Glutamatergic neuron (in vitro differentiated cells): ENCODE measurements at regions not wholly inside any gene's neighbourhood (a gene's known extent, or its start where the extent isn't known, plus 50 kb on each side); places are given as distances from the start of the nearest gene placed in this dataset.

ENCODE experiments used
- DNase-seq: peaks from one replicate; pipeline ENCODE4 v3.0.0; 2022
- H3K27ac Mint-ChIP-seq: one replicate; pipeline ENCODE4 v1.8.0; 2020; ENCODE audit warnings: mild to moderate bottlenecking, mixed read lengths, inconsistent platforms; ENCODE audit not compliant: unreplicated experiment
- H3K27me3 Mint-ChIP-seq: one replicate; pipeline ENCODE4 v1.8.0; 2020; ENCODE audit warnings: mild to moderate bottlenecking, moderate library complexity, mixed read lengths, inconsistent platforms; ENCODE audit not compliant: unreplicated experiment
- H3K36me3 Mint-ChIP-seq: one replicate; pipeline ENCODE4 v1.8.0; 2020; ENCODE audit warnings: mild to moderate bottlenecking, mixed read lengths, inconsistent platforms; ENCODE audit not compliant: unreplicated experiment
- H3K4me1 Mint-ChIP-seq: one replicate; pipeline ENCODE4 v1.8.0; 2020; ENCODE audit warnings: mild to moderate bottlenecking, low read depth, mixed read lengths, inconsistent platforms; ENCODE audit not compliant: unreplicated experiment
- H3K4me3 Mint-ChIP-seq: one replicate; pipeline ENCODE4 v1.8.0; 2020; ENCODE audit warnings: mild to moderate bottlenecking, mixed read lengths, inconsistent platforms; ENCODE audit not compliant: unreplicated experiment
- H3K9me3 Mint-ChIP-seq: one replicate; pipeline ENCODE4 v1.8.0; 2020; ENCODE audit warnings: mild to moderate bottlenecking, moderate library complexity, mixed read lengths, inconsistent platforms; ENCODE audit not compliant: unreplicated experiment
- CTCF ChIP-seq: fragments of 200-600 bp; sonication (generic); IDR thresholded peaks from one replicate; pipeline ENCODE4 v1.5.0; 2021; ENCODE audit not compliant: partially characterized antibody, unreplicated experiment

GRCh38 chr13:80754441-80754840 is 413.5 kb upstream of the SPRY2 start:
- Mint-ChIP-seq H3K4me3 (no peak overlapping the region), H3K4me1 (peaks cover 7% of the 10 kb centered on the region), H3K27me3 (no peaks in the 10 kb centered on the region), H3K9me3 (peaks cover 1% of the 10 kb centered on the region), H3K36me3 (no peaks in the 10 kb centered on the region), H3K27ac (no peak overlapping the region)
- no peak for DNase-seq
- no peak for TF ChIP-seq CTCF

GRCh38 chr13:80753866-80754265 is 412.9 kb upstream of the SPRY2 start:
- Mint-ChIP-seq H3K4me1 (peaks cover 7% of the 10 kb centered on the region), H3K4me3 (no peak overlapping the region), H3K27me3 (no peaks in the 10 kb centered on the region), H3K36me3 (no peaks in the 10 kb centered on the region), H3K9me3 (peaks cover 1% of the 10 kb centered on the region), H3K27ac (no peak overlapping the region)
- TF ChIP-seq CTCF, result no peak
- DNase-seq, result no peak

GRCh38 chr13:80751854-80752253 is 410.9 kb upstream of the SPRY2 start:
- no peak for TF ChIP-seq CTCF
- Mint-ChIP-seq H3K4me3 (no peak overlapping the region), H3K27me3 (no peaks in the 10 kb centered on the region), H3K4me1 (peaks cover 7% of the 10 kb centered on the region), H3K27ac (no peak overlapping the region), H3K36me3 (no peaks in the 10 kb centered on the region), H3K9me3 (peaks cover 1% of the 10 kb centered on the region)
- DNase-seq, result no peak

- no peak overlapping the region for H3K27ac Mint-ChIP-seq
- no peaks in the 10 kb centered on the region for H3K4me1 Mint-ChIP-seq
- no peak for DNase-seq
- H3K4me3 Mint-ChIP-seq, result no peak overlapping the region
- TF ChIP-seq CTCF, result no peak
- no peaks in the 10 kb centered on the region for H3K36me3 Mint-ChIP-seq
- H3K9me3 Mint-ChIP-seq, result no peaks in the 10 kb centered on the region
- H3K27me3 Mint-ChIP-seq, result no peaks in the 10 kb centered on the region
Observed at GRCh38 chr13:80744147-80744914, 403.4 kb upstream of the SPRY2 start.

- Mint-ChIP-seq H3K27ac (no peak overlapping the region), H3K4me3 (no peak overlapping the region), H3K27me3 (no peaks in the 10 kb centered on the region), H3K4me1 (no peaks in the 10 kb centered on the region), H3K9me3 (peaks cover 4% of the 10 kb centered on the region), H3K36me3 (no peaks in the 10 kb centered on the region)
- TF ChIP-seq CTCF, result no peak
- no peak for DNase-seq
Observed at GRCh38 chr13:80742033-80742432, 401.1 kb upstream of the SPRY2 start.
